Neural cell (in vitro differentiated cells): ENCODE measurements at regions not wholly inside any gene's neighbourhood (a gene's known extent, or its start where the extent isn't known, plus 50 kb on each side); places are given as distances from the start of the nearest gene placed in this dataset.

Experiments used
- H2AFZ ChIP-seq: fragments of 200-600, 300-800 bp; sonication (generic), shearing (Covaris generic); 2 replicates; pipeline ENCODE4 v1.6.0; 2014; ENCODE audit warnings: low read depth, mild to moderate bottlenecking, antibody characterized with exemption, low read length, moderate library complexity
- H3F3A ChIP-seq: fragments of 200-600 bp; shearing (Covaris generic); 2 replicates; pipeline ENCODE4 v1.6.1; 2016; ENCODE audit warnings: mild to moderate bottlenecking, moderate library complexity, mixed read lengths, antibody characterized with exemption, low read length; ENCODE audit not compliant: insufficient read depth, poor library complexity, severe bottlenecking
- H3K27ac ChIP-seq: fragments of 200-600, 300-800 bp; sonication (generic), shearing (Covaris generic); 2 replicates; pipeline ENCODE4 v1.5.1; 2014; ENCODE audit warnings: mild to moderate bottlenecking, low read length, moderate library complexity
- H3K27me3 ChIP-seq: fragments of 300-800, 200-600 bp; sonication (generic), shearing (Covaris generic); 2 replicates; pipeline ENCODE4 v1.6.0; 2014; ENCODE audit warnings: mild to moderate bottlenecking, low read depth, low read length, moderate library complexity; ENCODE audit not compliant: insufficient read depth
- H3K36me3 ChIP-seq: fragments of 300-800, 200-600 bp; sonication (generic), shearing (Covaris generic); 2 replicates; pipeline ENCODE4 v1.5.1; 2014; ENCODE audit warnings: mild to moderate bottlenecking, antibody characterized with exemption, low read length, moderate library complexity; ENCODE audit not compliant: insufficient read depth
- H3K4me2 ChIP-seq: fragments of 300-800, 200-600 bp; sonication (generic), shearing (Covaris generic); 2 replicates; pipeline ENCODE4 v1.6.0; 2014; ENCODE audit warnings: mild to moderate bottlenecking, low read length
- H3K4me3 ChIP-seq: fragments of 300-800, 200-600 bp; sonication (generic), shearing (Covaris generic); 2 replicates; pipeline ENCODE4 v1.5.1; 2014; ENCODE audit warnings: mild to moderate bottlenecking, low read length, moderate library complexity
- H3K79me2 ChIP-seq: fragments of 200-600 bp; shearing (Covaris generic); replicated peaks from 2 replicates; pipeline ENCODE4 v1.6.0; 2014; ENCODE audit warnings: mild to moderate bottlenecking, low read length, moderate library complexity; ENCODE audit not compliant: insufficient read depth
- H3K9ac ChIP-seq: fragments of 300-800, 200-600 bp; sonication (generic), shearing (Covaris generic); 2 replicates; pipeline ENCODE4 v1.6.1; 2016; ENCODE audit warnings: mild to moderate bottlenecking, low read length, mixed read lengths
- H3K9me2 ChIP-seq: fragments of 200-600 bp; shearing (Covaris generic); 2 replicates; pipeline ENCODE4 v1.6.1; 2016; ENCODE audit warnings: mild to moderate bottlenecking, low read length, mixed read lengths; ENCODE audit not compliant: insufficient read depth
- H3K9me3 ChIP-seq: fragments of 200-600, 300-800 bp; sonication (generic), shearing (Covaris generic); 2 replicates; pipeline ENCODE4 v1.6.1; 2016; ENCODE audit warnings: mild to moderate bottlenecking, mixed run types, low read length, moderate library complexity, mixed read lengths
- H4K20me1 ChIP-seq: fragments of 200-600 bp; shearing (Covaris generic); 2 replicates; pipeline ENCODE4 v1.6.1; 2016; ENCODE audit warnings: mild to moderate bottlenecking, mixed run types; ENCODE audit not compliant: insufficient read depth
- CTCF ChIP-seq: fragments of 450-650 bp; IDR thresholded peaks from 2 replicates; pipeline ENCODE4 v1.5.1; 2014; ENCODE audit warnings: antibody characterized with exemption, mild to moderate bottlenecking, moderate library complexity; ENCODE audit not compliant: poor library complexity, severe bottlenecking
- EP300 ChIP-seq: fragments of 450-650 bp; conservative IDR thresholded peaks from 2 replicates; pipeline ENCODE4 v1.6.1; 2014; ENCODE audit warnings: antibody characterized with exemption, mild to moderate bottlenecking, moderate library complexity; ENCODE audit not compliant: poor library complexity, severe bottlenecking
- EZH2 ChIP-seq: fragments of 200-600, 300-800 bp; shearing (Covaris generic), sonication (generic); IDR thresholded peaks from 2 replicates; pipeline ENCODE4 v1.6.1; 2014; ENCODE audit warnings: antibody characterized with exemption, low read length, borderline replicate concordance, mild to moderate bottlenecking; ENCODE audit not compliant: insufficient read depth, poor library complexity, severe bottlenecking
- MXI1 ChIP-seq: fragments of 450-650 bp; conservative IDR thresholded peaks from 2 replicates; pipeline ENCODE4 v1.6.1; 2014; ENCODE audit warnings: antibody characterized with exemption, mild to moderate bottlenecking; ENCODE audit not compliant: poor library complexity, severe bottlenecking
- POLR2AphosphoS5 ChIP-seq: IDR thresholded peaks from 2 replicates; pipeline ENCODE4 v1.6.1; 2012
- RAD21 ChIP-seq: fragments of 450-650 bp; conservative IDR thresholded peaks from 2 replicates; pipeline ENCODE4 v1.6.1; 2014; ENCODE audit warnings: antibody characterized with exemption, mild to moderate bottlenecking, moderate library complexity
- REST ChIP-seq: IDR thresholded peaks from 2 replicates; pipeline ENCODE4 v1.6.1; 2012; ENCODE audit warnings: borderline replicate concordance
- SMC3 ChIP-seq: fragments of 450-650 bp; conservative IDR thresholded peaks from 2 replicates; pipeline ENCODE4 v1.6.1; 2014; ENCODE audit warnings: antibody characterized with exemption, mild to moderate bottlenecking, moderate library complexity; ENCODE audit not compliant: poor library complexity
- TAF1 ChIP-seq: IDR thresholded peaks from 2 replicates; pipeline ENCODE4 v1.6.1; 2012; ENCODE audit warnings: low read depth

GRCh38 chr1:95671098-95671497 lies 437.1 kb downstream of the RWDD3 start:
- Histone ChIP-seq H3K27ac (no peak overlapping the region), H3K4me2 (no peak overlapping the region), H3K9me3 (no peaks in the 10 kb centered on the region), H3K79me2 (no peaks in the 10 kb centered on the region), H3K4me3 (no peak overlapping the region), H3F3A (no peaks in the 10 kb centered on the region), H2AFZ (no peak overlapping the region), H3K27me3 (no peaks in the 10 kb centered on the region), H3K9ac (no peak overlapping the region), H4K20me1 (no peaks in the 10 kb centered on the region), H3K9me2 (no peaks in the 10 kb centered on the region), H3K36me3 (no peaks in the 10 kb centered on the region)
- TF ChIP-seq POLR2AphosphoS5, result no peak
- no peak for TF ChIP-seq MXI1
- TF ChIP-seq RAD21, result no peak
- no peak for TF ChIP-seq SMC3
- TF ChIP-seq TAF1, result no peak
- no peak for TF ChIP-seq CTCF
- TF ChIP-seq REST, result no peak
- TF ChIP-seq EZH2, result no peak
- TF ChIP-seq EP300, result no peak

- H3K4me2 ChIP-seq, result no peak overlapping the region
- H3K9me3 ChIP-seq, result no peaks in the 10 kb centered on the region
- no peaks in the 10 kb centered on the region for H3F3A ChIP-seq
- H2AFZ ChIP-seq, result no peak overlapping the region
- no peak overlapping the region for H3K4me3 ChIP-seq
- H3K9me2 ChIP-seq, result no peaks in the 10 kb centered on the region
- TF ChIP-seq REST, result no peak
- no peak for TF ChIP-seq SMC3
- TF ChIP-seq MXI1, result no peak
- no peak for TF ChIP-seq TAF1
- no peak for TF ChIP-seq EP300
- TF ChIP-seq CTCF, result no peak
- TF ChIP-seq POLR2AphosphoS5, result no peak
- no peak overlapping the region for H3K27ac ChIP-seq
- no peaks in the 10 kb centered on the region for H4K20me1 ChIP-seq
- no peak overlapping the region for H3K9ac ChIP-seq
- H3K79me2 ChIP-seq, result no peaks in the 10 kb centered on the region
- no peaks in the 10 kb centered on the region for H3K27me3 ChIP-seq
- no peaks in the 10 kb centered on the region for H3K36me3 ChIP-seq
Observed at GRCh38 chr1:95679262-95679661, 445.3 kb downstream of the RWDD3 start.
